Globus pallidus (tissue), 1 donor: ENCODE measurements at regions not wholly inside any gene's neighbourhood (a gene's known extent, or its start where the extent isn't known, plus 50 kb on each side); places are given as distances from the start of the nearest gene placed in this dataset.
"Not testable (repeated sequence)": the region's sequence is repeated elsewhere in the genome, so short reads cannot be mapped to it uniquely, and the experiment has no call there.

Source experiments
- DNase-seq: peaks from one replicate; pipeline ENCODE4 v3.0.0-alpha.2; 2015; ENCODE audit warnings: low spot score

DNA sequence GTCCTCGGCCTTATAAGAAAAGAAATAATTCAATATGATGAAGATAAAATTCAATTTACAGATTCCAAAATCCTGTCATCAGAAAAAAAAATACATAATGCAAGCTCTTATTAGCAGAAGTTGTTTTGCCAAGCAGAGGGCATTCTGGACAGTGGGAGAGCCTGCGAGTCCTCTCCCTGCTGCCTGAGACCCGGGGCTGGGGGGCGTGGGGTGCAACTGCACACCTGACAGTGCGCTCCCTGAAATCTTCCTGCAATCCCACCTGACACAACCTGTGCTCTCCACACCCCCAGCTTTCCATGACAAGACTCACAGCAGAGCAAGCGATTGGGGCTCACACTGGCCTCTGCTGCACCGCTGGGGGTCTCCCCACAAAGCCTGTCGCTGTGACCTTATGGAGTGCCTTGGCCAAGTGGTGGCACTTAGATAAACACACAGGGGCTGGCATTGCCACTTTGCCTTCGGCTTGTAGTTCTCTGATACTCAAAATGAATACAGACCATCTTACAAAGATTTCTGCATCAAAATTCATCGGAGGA lies 130.3 kb upstream of the PDE10A start:
- DNase-seq: no peak

- no peak for DNase-seq
Observed at GRCh38 chr6:165791876-165792437, 128.9 kb upstream of the PDE10A start.

GRCh38 chr6:165791306-165791705 lies 128.3 kb upstream of the PDE10A start:
- DNase-seq: no peak

DNA sequence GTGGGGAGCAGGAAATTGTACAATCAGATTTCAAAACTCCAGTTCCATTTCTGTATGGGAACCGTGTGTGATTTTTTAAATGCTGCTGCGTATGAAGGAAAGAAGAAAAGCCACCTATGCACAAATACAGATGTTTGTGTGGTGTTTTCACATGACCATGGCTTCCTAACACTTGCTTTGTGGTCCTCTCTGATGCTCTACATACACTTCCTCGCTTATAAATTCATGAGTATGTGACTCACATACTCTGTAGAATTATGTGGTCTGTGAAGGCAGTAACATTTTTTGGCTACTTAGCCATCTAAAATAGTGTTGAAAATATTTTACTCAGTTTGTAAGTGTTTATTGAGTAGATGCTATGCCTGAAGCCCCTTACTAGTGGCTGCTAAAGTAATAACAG lies 119.8 kb upstream of the PDE10A start:
- DNase-seq: no peak

DNA sequence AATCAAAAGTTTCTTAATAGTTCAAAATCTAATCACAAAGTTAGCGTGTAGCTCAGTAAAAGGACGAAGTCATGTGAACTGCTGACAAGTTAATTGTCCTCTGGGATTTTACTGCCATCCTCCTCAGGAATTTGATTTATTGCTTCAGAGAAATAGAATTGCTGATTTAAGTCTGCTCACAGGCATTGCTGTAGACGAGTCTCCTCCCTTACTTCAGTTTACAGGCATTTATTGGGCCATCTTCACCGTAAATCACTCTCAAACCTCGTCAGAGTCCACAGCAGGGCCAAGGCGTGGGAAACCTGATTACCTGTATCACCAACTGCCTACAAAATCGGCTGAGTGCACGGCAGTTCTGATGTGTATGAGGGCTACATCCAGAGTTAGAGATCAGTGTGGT lies 119.1 kb upstream of the PDE10A start:
- no peak for DNase-seq

GRCh38 chr6:165777680-165778079 lies 114.6 kb upstream of the PDE10A start:
- no peak for DNase-seq

DNA sequence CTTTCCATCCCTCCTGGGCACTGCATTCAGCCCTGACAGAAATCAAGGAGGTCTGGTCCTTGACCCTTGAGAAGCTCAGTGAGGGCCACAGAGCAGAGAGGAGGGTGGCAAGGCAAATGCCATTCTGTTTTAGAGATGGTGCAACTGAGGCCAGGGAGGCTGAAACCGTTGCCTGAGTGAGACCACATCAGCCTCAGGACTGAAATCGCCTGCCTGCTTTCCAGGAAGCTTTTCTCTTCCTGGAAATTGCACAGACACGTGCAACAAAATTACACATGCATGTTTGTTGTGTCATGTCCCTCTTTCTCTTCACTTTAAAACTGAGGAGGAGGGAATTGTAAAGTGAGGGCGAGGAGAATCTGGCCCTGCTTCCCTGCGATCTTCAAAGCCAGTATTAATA lies 113.7 kb upstream of the PDE10A start:
- DNase-seq: no peak

GRCh38 chr6:165775721-165776120 lies 112.7 kb upstream of the PDE10A start:
- DNase-seq: no peak

- no peak for DNase-seq
Observed at GRCh38 chr6:165774903-165775601, 112.0 kb upstream of the PDE10A start.

GRCh38 chr6:165770397-165771082 lies 107.5 kb upstream of the PDE10A start:
- no peak for DNase-seq

DNA sequence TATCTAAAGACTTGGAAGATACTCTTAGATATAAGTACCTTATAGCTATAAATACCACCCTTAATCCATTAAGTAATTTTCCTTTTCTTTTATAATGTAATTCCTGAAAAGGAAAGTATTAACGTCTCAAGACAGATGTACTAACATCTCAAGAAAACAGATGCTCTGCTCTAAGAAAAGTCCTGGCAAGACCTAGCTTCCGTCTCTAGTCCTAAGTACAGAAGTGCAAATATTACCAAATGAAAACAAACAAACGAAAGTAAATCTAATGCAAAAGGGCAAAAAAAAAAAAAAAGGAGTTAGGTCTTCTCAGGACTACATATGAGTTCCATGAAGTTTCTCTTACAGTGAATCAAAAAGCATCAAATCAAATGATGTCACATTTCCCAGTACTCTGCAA lies 106.8 kb upstream of the PDE10A start:
- no peak for DNase-seq

- no peak for DNase-seq
Observed at GRCh38 chr6:165769401-165769800, 106.4 kb upstream of the PDE10A start.

- DNase-seq: no peak
Observed at GRCh38 chr6:165768961-165769360, 105.9 kb upstream of the PDE10A start.

GRCh38 chr6:165767228-165767627 lies 104.2 kb upstream of the PDE10A start:
- no peak for DNase-seq

GRCh38 chr6:165766457-165766856 lies 103.4 kb upstream of the PDE10A start:
- DNase-seq: no peak

DNA sequence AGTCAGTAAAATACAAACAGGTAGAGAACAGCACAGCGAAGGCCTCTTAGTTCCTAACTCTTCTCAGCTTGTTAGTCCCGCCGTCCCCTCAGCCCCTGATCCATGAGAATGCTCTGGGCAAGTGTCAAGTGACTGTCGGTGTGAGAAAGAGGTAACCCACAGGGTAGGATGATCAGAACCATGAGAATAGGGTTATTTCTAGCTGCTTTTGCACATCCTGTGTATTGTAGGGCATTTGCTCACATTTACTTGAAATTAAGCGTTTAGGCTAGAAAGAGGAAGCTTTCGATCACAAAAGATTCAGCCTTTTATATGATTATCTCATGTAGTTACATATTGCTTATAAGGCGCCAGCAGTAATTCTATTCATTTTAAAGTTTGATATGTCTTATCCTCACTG lies 103.0 kb upstream of the PDE10A start:
- no peak for DNase-seq

- DNase-seq: not testable (repeated sequence)
Observed at GRCh38 chr6:165765256-165765655, 102.2 kb upstream of the PDE10A start.

- no peak for DNase-seq
Observed at GRCh38 chr6:165762876-165763275, 99.8 kb upstream of the PDE10A start.

- DNase-seq: no peak
Observed at GRCh38 chr6:165762125-165762524, 99.1 kb upstream of the PDE10A start.

GRCh38 chr6:165760803-165761185 lies 97.8 kb upstream of the PDE10A start:
- no peak for DNase-seq

DNA sequence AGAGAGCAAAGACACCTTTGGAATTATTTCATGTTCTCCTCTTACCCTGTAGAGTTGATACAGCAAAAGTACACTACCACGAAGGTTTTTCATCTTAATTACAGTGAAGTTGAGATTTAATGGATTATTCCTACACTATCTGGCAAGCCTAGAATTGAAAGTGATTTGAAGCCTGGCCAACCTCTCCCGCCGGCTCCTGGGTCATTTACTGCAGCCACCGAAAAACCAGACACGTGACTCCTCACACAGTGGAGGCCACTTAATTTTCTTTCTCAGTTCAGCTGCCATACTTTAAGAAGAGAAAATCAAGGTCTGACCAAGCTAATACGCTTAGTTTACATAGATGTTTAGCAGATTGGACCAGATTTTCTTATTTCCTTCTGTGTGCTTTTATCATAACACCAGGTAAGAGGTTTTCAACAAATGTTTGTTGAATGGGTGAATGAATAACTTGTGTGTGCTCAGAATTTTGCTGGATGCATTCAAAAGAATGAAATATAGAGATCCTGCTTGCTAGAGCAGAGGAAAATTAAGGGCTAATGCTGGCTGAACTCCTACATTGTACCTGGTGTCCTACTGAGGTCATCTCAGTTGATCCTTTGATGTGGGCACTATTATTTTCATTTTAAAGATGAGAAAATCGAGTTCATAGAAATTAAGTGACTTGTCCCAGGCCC lies 97.2 kb upstream of the PDE10A start:
- no peak for DNase-seq

DNA sequence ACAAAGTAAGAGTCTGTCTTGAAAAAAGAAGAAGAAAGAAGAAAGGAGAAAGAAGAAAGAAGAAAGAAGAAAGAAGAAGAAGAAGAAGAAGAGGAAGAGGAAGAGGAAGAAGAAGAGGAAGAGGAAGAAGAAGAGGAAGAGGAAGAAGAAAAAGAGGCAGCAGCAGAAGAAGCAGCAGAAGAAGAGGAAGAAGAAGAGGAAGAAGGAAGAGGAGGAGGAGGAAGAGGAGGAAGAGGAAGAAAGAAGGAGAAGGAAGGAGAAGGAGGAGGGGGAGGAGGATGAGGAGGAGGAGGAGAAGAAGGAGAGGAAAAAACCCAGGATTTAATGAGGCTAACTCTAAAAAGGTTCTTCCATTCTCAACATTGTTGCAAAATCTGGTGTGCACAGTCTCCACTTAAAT lies 95.4 kb upstream of the PDE10A start:
- no peak for DNase-seq

- DNase-seq: no peak
Observed at GRCh38 chr6:165755583-165755982, 92.5 kb upstream of the PDE10A start.
